HepG2 (cell line): ENCODE measurements at regions not wholly inside any gene's neighbourhood (a gene's known extent, or its start where the extent isn't known, plus 50 kb on each side); places are given as distances from the start of the nearest gene placed in this dataset.

ENCODE experiments used
- ATAC-seq: fragments of 200-7000 bp; cut with Tn5 transposase; 3 replicates; pipeline ENCODE4 v1.9.1; 2020; ENCODE audit warnings: mild to moderate bottlenecking, moderate library complexity
- BruUV-seq: library from RNA; stranded (reverse); fragments of 400-500 nt; replicated peaks from 2 replicates; lab custom pipeline; 2021; lab: Mats Ljungman, UMichigan
- CTCF ChIA-PET: fragments of 300-600 bp; formaldehyde crosslinking; extraction: SDS; loops from one replicate; lab custom pipeline; 2021; ENCODE audit warnings: low total read pairs, inconsistent platforms, low intra/inter-chr PET ratio; lab: Yijun Ruan, JAX
- POLR2A ChIA-PET: fragments of 350-600 bp; sonication (Branson Sonifier 250); formaldehyde crosslinking; loops from one replicate; lab custom pipeline; 2020; ENCODE audit warnings: antibody characterized with exemption, inconsistent platforms; lab: Yijun Ruan, JAX
- DNase-seq: peaks from one replicate; pipeline ENCODE4 v3.0.0-alpha.2; 2015; ENCODE audit warnings: low spot score
- FAIRE-seq: peaks from 3 replicates; lab custom pipeline; 2011; peaks lifted over from hg19 to GRCh38; lab: Jason Lieb, UNC
- H2AFZ ChIP-seq: one replicate; pipeline ENCODE4 v1.6.1; 2011; ENCODE audit warnings: low read length, inconsistent platforms
- H3K27ac ChIP-seq: fragments of 300-600 bp; 3 replicates; pipeline ENCODE4 v1.8.0; 2011; ENCODE audit warnings: mixed run types, mild to moderate bottlenecking, mixed read lengths, low read length, inconsistent platforms; ENCODE audit not compliant: insufficient read depth; ENCODE audit errors: extremely low read length
- H3K27me3 ChIP-seq, 2 experiments: fragments of 200-600 bp in 1 of 2; 2 replicates in 1 of 2; 3 replicates in 1 of 2; pipeline versions ENCODE4 v1.6.0 to v1.8.0; 2011; ENCODE audit warnings: low read length in 2 of 2, mild to moderate bottlenecking in 2 of 2, moderate library complexity in 2 of 2, inconsistent platforms in 1 of 2; ENCODE audit not compliant: insufficient read depth in 2 of 2, control insufficient read depth in 1 of 2
- H3K36me3 ChIP-seq, 2 experiments: fragments of 200-600 bp in 1 of 2; replicated peaks in 1 of 2; 2 replicates in 1 of 2; 3 replicates in 1 of 2; pipeline versions ENCODE4 v1.5.1 to v1.8.0; 2011; ENCODE audit warnings: low read length in 2 of 2, inconsistent platforms in 1 of 2; ENCODE audit not compliant: insufficient read depth in 2 of 2, control insufficient read depth in 1 of 2
- H3K4me1 ChIP-seq: 2 replicates; pipeline ENCODE4 v1.5.1; 2012; ENCODE audit warnings: low read length, inconsistent platforms; ENCODE audit not compliant: insufficient read depth
- H3K4me2 ChIP-seq: 2 replicates; pipeline ENCODE4 v1.6.0; 2011; ENCODE audit warnings: low read depth, low read length, inconsistent platforms
- H3K4me3 ChIP-seq, 3 experiments: fragments of 200-600 bp in 1 of 3; sonication (generic), shearing (Covaris generic) in 1 of 3; replicated peaks in 1 of 3; 2 replicates each; pipeline ENCODE4 v1.5.1; 2011 to 2016; ENCODE audit warnings: low read length in 3 of 3, inconsistent platforms in 2 of 3, low read depth in 2 of 3, mild to moderate bottlenecking in 2 of 3, control low read depth in 1 of 3, mixed read lengths in 1 of 3; ENCODE audit not compliant: insufficient read depth in 1 of 3
- H3K79me2 ChIP-seq: one replicate; pipeline ENCODE4 v1.6.1; 2011; ENCODE audit warnings: low read length, inconsistent platforms; ENCODE audit not compliant: insufficient read depth
- H3K9ac ChIP-seq: 2 replicates; pipeline ENCODE4 v1.6.0; 2011; ENCODE audit warnings: mild to moderate bottlenecking, low read depth, low read length, inconsistent platforms; ENCODE audit not compliant: insufficient read depth
- H3K9me3 ChIP-seq: 2 replicates; pipeline ENCODE4 v1.5.1; 2012; ENCODE audit warnings: mild to moderate bottlenecking, low read length
- H4K20me1 ChIP-seq: 2 replicates; pipeline ENCODE4 v1.6.0; 2011; ENCODE audit warnings: inconsistent platforms, mild to moderate bottlenecking, low read length, moderate library complexity; ENCODE audit not compliant: insufficient read depth
- CENPX ChIP-seq: sonication (generic); formaldehyde crosslinking; IDR thresholded peaks from 2 replicates; pipeline ENCODE4 v1.9.0; 2021; ENCODE audit warnings: mild to moderate bottlenecking, missing genetic modification reagents, moderate library complexity
- ELF1 ChIP-seq: sonication (generic); formaldehyde crosslinking; IDR thresholded peaks from 2 replicates; pipeline ENCODE4 v1.4.0; 2020; ENCODE audit warnings: missing genetic modification reagents
- HDAC2 ChIP-seq: sonication (generic); formaldehyde crosslinking; IDR thresholded peaks from 2 replicates; pipeline ENCODE4 v1.4.0; 2020; ENCODE audit warnings: missing genetic modification reagents
- HMG20A ChIP-seq: IDR thresholded peaks from 2 replicates; pipeline ENCODE4 v1.6.1; 2016; ENCODE audit warnings: borderline replicate concordance
- RBFOX2 ChIP-seq: fragments of 200-400 bp; formaldehyde crosslinking; IDR thresholded peaks from 2 replicates; pipeline ENCODE4 v1.6.1; 2017; ENCODE audit warnings: low read depth, mild to moderate bottlenecking, low read length
- SAFB2 ChIP-seq: sonication (generic); formaldehyde crosslinking; IDR thresholded peaks from 2 replicates; pipeline ENCODE4 v1.5.1; 2020; ENCODE audit warnings: missing genetic modification reagents, low read depth, mild to moderate bottlenecking, borderline replicate concordance
- TARDBP ChIP-seq: sonication (generic); formaldehyde crosslinking; IDR thresholded peaks from 2 replicates; pipeline ENCODE4 v1.8.0; 2022; ENCODE audit warnings: mild to moderate bottlenecking, missing genetic modification reagents
- TEAD3 ChIP-seq: optimal IDR thresholded peaks from 2 replicates; pipeline ENCODE3; 2016; ENCODE audit warnings: borderline replicate concordance
- ZBTB1 ChIP-seq: sonication (generic); formaldehyde crosslinking; IDR thresholded peaks from 2 replicates; pipeline ENCODE4 v1.4.0; 2020; ENCODE audit warnings: missing genetic modification reagents, borderline replicate concordance
- ZFP1 ChIP-seq: IDR thresholded peaks from 2 replicates; pipeline ENCODE4 v1.6.1; 2016
- ZNF234 ChIP-seq: sonication (generic); formaldehyde crosslinking; conservative IDR thresholded peaks from 2 replicates; pipeline ENCODE4 v1.5.1; 2020; ENCODE audit warnings: mild to moderate bottlenecking, missing genetic modification reagents
- ZNF619 ChIP-seq: sonication (generic); formaldehyde crosslinking; IDR thresholded peaks from 2 replicates; pipeline ENCODE4 v1.4.0; 2020; ENCODE audit warnings: mild to moderate bottlenecking, missing genetic modification reagents
- ZNF737 ChIP-seq: sonication (generic); formaldehyde crosslinking; IDR thresholded peaks from 2 replicates; pipeline ENCODE4 v1.5.0; 2020; ENCODE audit warnings: missing genetic modification reagents, mild to moderate bottlenecking, borderline replicate concordance
- WGBS: methylation state at CpG from one replicate; pipeline ENCODE4 v1.1.6; 2017; ENCODE audit warnings: low lambda C conversion rate; 5-methylcytosine and 5-hydroxymethylcytosine counted together
- in situ Hi-C: cut with HindIII; loops from 2 replicates; pipeline ENCODE4 v1.10.0; 2017; ENCODE audit warnings: low pct_unique_long_range_greater_than_20kb; ENCODE audit not compliant: extremely low pct_ligation_motif_present
- intact Hi-C: fragments of 100-400 bp; cut with micrococcal nuclease; formaldehyde crosslinking; loops from one replicate; pipeline ENCODE4 v1.10.0; 2022; ENCODE audit not compliant: unreplicated experiment
- TF ChIP-seq, protein P1 (sequence below): sonication (generic); formaldehyde crosslinking; IDR thresholded peaks from 2 replicates; pipeline ENCODE4 v1.5.0; 2020; ENCODE audit warnings: mild to moderate bottlenecking, missing genetic modification reagents, borderline replicate concordance
- TF ChIP-seq, protein P2 (sequence below): sonication (generic); formaldehyde crosslinking; IDR thresholded peaks from 2 replicates; pipeline ENCODE4 v1.4.0; 2020; ENCODE audit warnings: missing genetic modification reagents
- TF ChIP-seq, protein P3 (sequence below): fragments of 450-650 bp; IDR thresholded peaks from 2 replicates; pipeline ENCODE4 v1.6.1; 2016

- no peak overlapping the region for H3K4me2 ChIP-seq
- H4K20me1 ChIP-seq, result 0 out of 2 replicates have a peak, but pooled peaks cover 3% of the 10 kb centered on the region
- no peak for DNase-seq
- H3K4me3 ChIP-seq, result no peak overlapping the region
- CTCF ChIA-PET, result no interaction called here
- no peak overlapping the region for H3K9ac ChIP-seq
- H3K27ac ChIP-seq, result no peak overlapping the region
- WGBS, result 28% methylated on average over 9 of the region's 13 CpGs
- H3K79me2 ChIP-seq, result no peaks in the 10 kb centered on the region
- POLR2A ChIA-PET, result no interaction called here
- in situ Hi-C loops, result no loop called here
- H3K36me3 ChIP-seq, result no peaks in the 10 kb centered on the region
- peaks cover 1 to 5% of the 10 kb centered on the region in 2 experiments; a peak in 2 of 5 replicates for H3K27me3 ChIP-seq
- no peak for TF ChIP-seq TARDBP (CRISPR knock-in tag)
- TF ChIP-seq TEAD3 (CRISPR knock-in tag), result no peak
- no peak for TF ChIP-seq HDAC2 (CRISPR knock-in tag)
- TF ChIP-seq CENPX, result no peak
- TF ChIP-seq, protein P1, sequence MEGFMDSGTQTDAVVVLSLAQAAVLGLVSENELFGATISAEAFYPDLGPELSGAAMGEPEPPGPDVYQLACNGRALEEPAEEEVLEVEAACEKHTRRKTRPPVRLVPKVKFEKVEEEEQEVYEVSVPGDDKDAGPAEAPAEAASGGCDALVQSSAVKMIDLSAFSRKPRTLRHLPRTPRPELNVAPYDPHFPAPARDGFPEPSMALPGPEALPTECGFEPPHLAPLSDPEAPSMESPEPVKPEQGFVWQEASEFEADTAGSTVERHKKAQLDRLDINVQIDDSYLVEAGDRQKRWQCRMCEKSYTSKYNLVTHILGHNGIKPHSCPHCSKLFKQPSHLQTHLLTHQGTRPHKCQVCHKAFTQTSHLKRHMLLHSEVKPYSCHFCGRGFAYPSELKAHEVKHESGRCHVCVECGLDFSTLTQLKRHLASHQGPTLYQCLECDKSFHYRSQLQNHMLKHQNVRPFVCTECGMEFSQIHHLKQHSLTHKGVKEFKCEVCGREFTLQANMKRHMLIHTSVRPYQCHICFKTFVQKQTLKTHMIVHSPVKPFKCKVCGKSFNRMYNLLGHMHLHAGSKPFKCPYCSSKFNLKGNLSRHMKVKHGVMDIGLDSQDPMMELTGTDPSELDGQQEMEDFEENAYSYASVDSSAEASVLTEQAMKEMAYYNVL (CRISPR knock-in tag), result no peak
- TF ChIP-seq ZNF619 (CRISPR knock-in tag), result no peak
- no peak for TF ChIP-seq ZNF737
- TF ChIP-seq SAFB2 (CRISPR knock-in tag), result no peak
- no peak for TF ChIP-seq ZBTB1 (CRISPR knock-in tag)
- TF ChIP-seq RBFOX2, result no peak
- TF ChIP-seq, protein P2, sequence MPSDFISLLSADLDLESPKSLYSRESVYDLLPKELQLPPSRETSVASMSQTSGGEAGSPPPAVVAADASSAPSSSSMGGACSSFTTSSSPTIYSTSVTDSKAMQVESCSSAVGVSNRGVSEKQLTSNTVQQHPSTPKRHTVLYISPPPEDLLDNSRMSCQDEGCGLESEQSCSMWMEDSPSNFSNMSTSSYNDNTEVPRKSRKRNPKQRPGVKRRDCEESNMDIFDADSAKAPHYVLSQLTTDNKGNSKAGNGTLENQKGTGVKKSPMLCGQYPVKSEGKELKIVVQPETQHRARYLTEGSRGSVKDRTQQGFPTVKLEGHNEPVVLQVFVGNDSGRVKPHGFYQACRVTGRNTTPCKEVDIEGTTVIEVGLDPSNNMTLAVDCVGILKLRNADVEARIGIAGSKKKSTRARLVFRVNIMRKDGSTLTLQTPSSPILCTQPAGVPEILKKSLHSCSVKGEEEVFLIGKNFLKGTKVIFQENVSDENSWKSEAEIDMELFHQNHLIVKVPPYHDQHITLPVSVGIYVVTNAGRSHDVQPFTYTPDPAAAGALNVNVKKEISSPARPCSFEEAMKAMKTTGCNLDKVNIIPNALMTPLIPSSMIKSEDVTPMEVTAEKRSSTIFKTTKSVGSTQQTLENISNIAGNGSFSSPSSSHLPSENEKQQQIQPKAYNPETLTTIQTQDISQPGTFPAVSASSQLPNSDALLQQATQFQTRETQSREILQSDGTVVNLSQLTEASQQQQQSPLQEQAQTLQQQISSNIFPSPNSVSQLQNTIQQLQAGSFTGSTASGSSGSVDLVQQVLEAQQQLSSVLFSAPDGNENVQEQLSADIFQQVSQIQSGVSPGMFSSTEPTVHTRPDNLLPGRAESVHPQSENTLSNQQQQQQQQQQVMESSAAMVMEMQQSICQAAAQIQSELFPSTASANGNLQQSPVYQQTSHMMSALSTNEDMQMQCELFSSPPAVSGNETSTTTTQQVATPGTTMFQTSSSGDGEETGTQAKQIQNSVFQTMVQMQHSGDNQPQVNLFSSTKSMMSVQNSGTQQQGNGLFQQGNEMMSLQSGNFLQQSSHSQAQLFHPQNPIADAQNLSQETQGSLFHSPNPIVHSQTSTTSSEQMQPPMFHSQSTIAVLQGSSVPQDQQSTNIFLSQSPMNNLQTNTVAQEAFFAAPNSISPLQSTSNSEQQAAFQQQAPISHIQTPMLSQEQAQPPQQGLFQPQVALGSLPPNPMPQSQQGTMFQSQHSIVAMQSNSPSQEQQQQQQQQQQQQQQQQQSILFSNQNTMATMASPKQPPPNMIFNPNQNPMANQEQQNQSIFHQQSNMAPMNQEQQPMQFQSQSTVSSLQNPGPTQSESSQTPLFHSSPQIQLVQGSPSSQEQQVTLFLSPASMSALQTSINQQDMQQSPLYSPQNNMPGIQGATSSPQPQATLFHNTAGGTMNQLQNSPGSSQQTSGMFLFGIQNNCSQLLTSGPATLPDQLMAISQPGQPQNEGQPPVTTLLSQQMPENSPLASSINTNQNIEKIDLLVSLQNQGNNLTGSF (CRISPR knock-in tag), result no peak
- no peak for TF ChIP-seq HMG20A
- TF ChIP-seq ZNF234, result no peak
- TF ChIP-seq ELF1, result no peak
- TF ChIP-seq, protein P3, sequence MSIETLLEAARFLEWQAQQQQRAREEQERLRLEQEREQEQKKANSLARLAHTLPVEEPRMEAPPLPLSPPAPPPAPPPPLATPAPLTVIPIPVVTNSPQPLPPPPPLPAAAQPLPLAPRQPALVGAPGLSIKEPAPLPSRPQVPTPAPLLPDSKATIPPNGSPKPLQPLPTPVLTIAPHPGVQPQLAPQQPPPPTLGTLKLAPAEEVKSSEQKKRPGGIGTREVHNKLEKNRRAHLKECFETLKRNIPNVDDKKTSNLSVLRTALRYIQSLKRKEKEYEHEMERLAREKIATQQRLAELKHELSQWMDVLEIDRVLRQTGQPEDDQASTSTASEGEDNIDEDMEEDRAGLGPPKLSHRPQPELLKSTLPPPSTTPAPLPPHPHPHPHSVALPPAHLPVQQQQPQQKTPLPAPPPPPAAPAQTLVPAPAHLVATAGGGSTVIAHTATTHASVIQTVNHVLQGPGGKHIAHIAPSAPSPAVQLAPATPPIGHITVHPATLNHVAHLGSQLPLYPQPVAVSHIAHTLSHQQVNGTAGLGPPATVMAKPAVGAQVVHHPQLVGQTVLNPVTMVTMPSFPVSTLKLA, result no peak
- no peak for TF ChIP-seq ZFP1
- H3K4me1 ChIP-seq, result no peaks in the 10 kb centered on the region
- no peak for FAIRE-seq
- no TSS peak for BruUV-seq
- intact Hi-C loops, result no loop called here
- ATAC-seq, result no peak
- no peak overlapping the region for H2AFZ ChIP-seq
- no peaks in the 10 kb centered on the region for H3K9me3 ChIP-seq
Observed at GRCh38 chr9:89817151-89817950, 212.5 kb downstream of the GADD45G start.
